ENCODE measurements at regions not wholly inside any gene's neighbourhood (a gene's known extent, or its start where the extent isn't known, plus 50 kb on each side); places are given as distances from the start of the nearest gene placed in this dataset.

DNA sequence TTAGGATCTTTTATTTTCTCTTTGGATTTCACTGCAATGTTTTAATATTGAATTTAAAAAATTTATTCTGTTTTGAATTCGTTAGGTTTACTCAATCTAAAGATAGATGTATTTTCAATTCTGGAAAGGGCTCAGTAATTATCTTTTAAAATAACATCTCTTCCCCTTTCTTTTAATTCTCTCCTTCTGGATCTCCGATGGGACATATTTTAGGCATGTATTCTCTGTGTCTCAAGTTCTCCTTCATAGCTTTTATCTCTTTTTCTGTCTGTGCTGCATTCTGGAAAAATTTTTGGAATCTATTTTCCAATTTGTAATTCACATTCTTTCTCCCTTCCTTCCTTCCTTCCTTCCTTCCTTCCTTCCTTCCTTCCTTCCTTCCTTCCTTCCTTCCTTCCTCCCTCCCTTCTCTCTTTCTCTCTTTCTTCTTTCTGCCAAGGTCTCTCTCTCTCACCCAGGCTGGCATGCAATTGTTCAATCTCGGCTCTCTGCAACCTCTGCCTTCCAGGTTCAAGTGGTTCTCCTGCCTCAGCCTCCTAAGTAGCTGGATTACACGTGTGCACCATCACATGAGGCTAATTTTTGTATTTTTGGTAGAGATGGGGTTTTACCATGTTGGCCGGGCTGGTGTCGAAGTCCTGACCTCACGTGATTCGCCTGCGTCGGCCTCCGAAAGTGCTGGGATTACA, 98.5 kb upstream of the CTTNBP2 start:
- no peaks in the 10 kb centered on the region for H3K9me1 ChIP-seq (ENCODE audit: insufficient read depth, low read length)
- no peak overlapping the region for H4K91ac ChIP-seq (ENCODE audit: insufficient read depth, low read depth, low read length)
- no peaks in the 10 kb centered on the region for H3K9me3 ChIP-seq (ENCODE audit: control insufficient read depth, insufficient read depth, low read length)
- no peak overlapping the region for H2BK5ac ChIP-seq (ENCODE audit: low read depth, low read length, poor library complexity, severe bottlenecking)
- H2BK20ac ChIP-seq (ENCODE audit: low read depth, low read length), result no peak overlapping the region
- H4K20me1 ChIP-seq (ENCODE audit: insufficient read depth, low read length), result no peaks in the 10 kb centered on the region
- no peak overlapping the region for H2AFZ ChIP-seq (replicated peaks; ENCODE audit: low read length, poor library complexity)
- no peaks in the 10 kb centered on the region for H3K79me1 ChIP-seq (ENCODE audit: low read depth in 1 of 2, low read length in 2 of 2)
- no peak overlapping the region for H3K4me3 ChIP-seq (ENCODE audit: insufficient read depth, low read depth, low read length)
- no peak overlapping the region for H3K56ac ChIP-seq (ENCODE audit: extremely low read depth, insufficient read depth, low read length)
- TF ChIP-seq CHD1 (IDR thresholded peaks at IDR 0.05; ENCODE audit: low read depth, low read length), result no peak
- TF ChIP-seq RAD21 (IDR thresholded peaks at IDR 0.05; ENCODE audit: low read length), result no peak
- TF ChIP-seq, protein P1, sequence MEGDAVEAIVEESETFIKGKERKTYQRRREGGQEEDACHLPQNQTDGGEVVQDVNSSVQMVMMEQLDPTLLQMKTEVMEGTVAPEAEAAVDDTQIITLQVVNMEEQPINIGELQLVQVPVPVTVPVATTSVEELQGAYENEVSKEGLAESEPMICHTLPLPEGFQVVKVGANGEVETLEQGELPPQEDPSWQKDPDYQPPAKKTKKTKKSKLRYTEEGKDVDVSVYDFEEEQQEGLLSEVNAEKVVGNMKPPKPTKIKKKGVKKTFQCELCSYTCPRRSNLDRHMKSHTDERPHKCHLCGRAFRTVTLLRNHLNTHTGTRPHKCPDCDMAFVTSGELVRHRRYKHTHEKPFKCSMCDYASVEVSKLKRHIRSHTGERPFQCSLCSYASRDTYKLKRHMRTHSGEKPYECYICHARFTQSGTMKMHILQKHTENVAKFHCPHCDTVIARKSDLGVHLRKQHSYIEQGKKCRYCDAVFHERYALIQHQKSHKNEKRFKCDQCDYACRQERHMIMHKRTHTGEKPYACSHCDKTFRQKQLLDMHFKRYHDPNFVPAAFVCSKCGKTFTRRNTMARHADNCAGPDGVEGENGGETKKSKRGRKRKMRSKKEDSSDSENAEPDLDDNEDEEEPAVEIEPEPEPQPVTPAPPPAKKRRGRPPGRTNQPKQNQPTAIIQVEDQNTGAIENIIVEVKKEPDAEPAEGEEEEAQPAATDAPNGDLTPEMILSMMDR (conservative IDR thresholded peaks at IDR 0.05; ENCODE audit: low read depth, low read length), result no peak
- no peak for TF ChIP-seq RCOR1 (IDR thresholded peaks at IDR 0.05; ENCODE audit: insufficient replicate concordance, low read length)
- TF ChIP-seq, protein P2, sequence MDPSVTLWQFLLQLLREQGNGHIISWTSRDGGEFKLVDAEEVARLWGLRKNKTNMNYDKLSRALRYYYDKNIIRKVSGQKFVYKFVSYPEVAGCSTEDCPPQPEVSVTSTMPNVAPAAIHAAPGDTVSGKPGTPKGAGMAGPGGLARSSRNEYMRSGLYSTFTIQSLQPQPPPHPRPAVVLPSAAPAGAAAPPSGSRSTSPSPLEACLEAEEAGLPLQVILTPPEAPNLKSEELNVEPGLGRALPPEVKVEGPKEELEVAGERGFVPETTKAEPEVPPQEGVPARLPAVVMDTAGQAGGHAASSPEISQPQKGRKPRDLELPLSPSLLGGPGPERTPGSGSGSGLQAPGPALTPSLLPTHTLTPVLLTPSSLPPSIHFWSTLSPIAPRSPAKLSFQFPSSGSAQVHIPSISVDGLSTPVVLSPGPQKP (IDR thresholded peaks at IDR 0.05; ENCODE audit: borderline replicate concordance, low read depth, low read length), result no peak
- no peak for TF ChIP-seq BHLHE40 (IDR thresholded peaks at IDR 0.05; ENCODE audit: low read depth, low read length)
- no peak for TF ChIP-seq MXI1 (IDR thresholded peaks at IDR 0.05; ENCODE audit: borderline replicate concordance, low read depth, low read length)
- no peak for TF ChIP-seq RFX5 (IDR thresholded peaks at IDR 0.05; ENCODE audit: low read depth, low read length)
- no peak for TF ChIP-seq CEBPB (IDR thresholded peaks at IDR 0.05; ENCODE audit: low read depth, low read length)
- no peak overlapping the region for H4K8ac ChIP-seq (ENCODE audit: low read depth in 2 of 2, low read length in 2 of 2)
- H3K23ac ChIP-seq (ENCODE audit: low read depth, low read length), result no peak overlapping the region
- dilution Hi-C loops (cut with HindIII; ENCODE audit: low sequenced_read_pairs, unreplicated experiment) (no loop called here), in situ Hi-C loops (cut with MboI; ENCODE audit: low sequenced_read_pairs) (no loop called here), intact Hi-C loops (cut with micrococcal nuclease) (no loop called here)
- no peak overlapping the region for H3K4me2 ChIP-seq (ENCODE audit: low read depth, low read length)
- H3K27ac ChIP-seq (ENCODE audit: insufficient read depth, low read length), result no peak overlapping the region
- H2AK5ac ChIP-seq (ENCODE audit: low read depth, low read length), result no peak overlapping the region
- H3K4me1 ChIP-seq (ENCODE audit: control insufficient read depth, insufficient read depth, low read length), result no peaks in the 10 kb centered on the region
- DNase-seq (no peak), ATAC-seq (ENCODE audit: low read depth) (no peak)
- H3K36me3 ChIP-seq (ENCODE audit: control insufficient read depth, insufficient read depth, low read length), result no peaks in the 10 kb centered on the region
- BruUV-seq (replicated peaks), result no TSS peak
- H2BK120ac ChIP-seq (ENCODE audit: low read depth, low read length), result no peak overlapping the region
- WGBS, 2 experiments (ENCODE audit: extremely low coverage in 2 of 2, insufficient read length in 1 of 2), result no CpG with 5 or more reads among the region's 11 CpGs
- no peak overlapping the region for H2BK15ac ChIP-seq (ENCODE audit: low read depth, low read length)
- no peak overlapping the region for H4K5ac ChIP-seq (ENCODE audit: low read depth, low read length)
- CTCF ChIA-PET, result interaction anchor here (0.7 kb wide), 1 partner anchor 11 kb away, joined by 8 read pairs; no protein-coding TSS in a partner anchor
- POLR2A ChIA-PET (ENCODE audit: unreplicated experiment), result no interaction called here
- H3K9ac ChIP-seq (ENCODE audit: low read depth, low read length), result no peak overlapping the region
- H2AK9ac ChIP-seq (replicated peaks; ENCODE audit: low read depth, low read length, poor library complexity), result no peak overlapping the region
- H3K18ac ChIP-seq (ENCODE audit: low read depth, low read length), result no peak overlapping the region
- H3K4ac ChIP-seq (ENCODE audit: low read depth, low read length), result no peak overlapping the region
- H3K14ac ChIP-seq (replicated peaks; ENCODE audit: low read depth, low read length), result no peak overlapping the region
- H3K27me3 ChIP-seq (ENCODE audit: control insufficient read depth, insufficient read depth, low read length), result no peaks in the 10 kb centered on the region

All from IMR-90 (cell line).